K562 (cell line): ENCODE measurements at regions not wholly inside any gene's neighbourhood (a gene's known extent, or its start where the extent isn't known, plus 50 kb on each side); places are given as distances from the start of the nearest gene placed in this dataset.

Experiments used
- ATAC-seq: fragments of 200-7000 bp; cut with Tn5 transposase; 3 replicates; pipeline ENCODE4 v1.9.1; 2020; ENCODE audit warnings: moderate library complexity
- BruUV-seq: library from RNA; stranded (reverse); fragments of 400-500 nt; replicated peaks from 2 replicates; lab custom pipeline; 2021; lab: Mats Ljungman, UMichigan
- CTCF ChIA-PET: fragments of 300-600 bp; formaldehyde crosslinking; extraction: SDS; loops from one replicate; lab custom pipeline; 2021; ENCODE audit warnings: low intra/inter-chr PET ratio; lab: Yijun Ruan, JAX
- POLR2A ChIA-PET: fragments of 300-600, 350-650 bp; sonication (Branson Sonifier 250); formaldehyde crosslinking; extraction: SDS; loops from one replicate; lab custom pipeline; 2021; ENCODE audit warnings: antibody characterized with exemption, inconsistent platforms; lab: Yijun Ruan, JAX
- DNase-seq, 4 experiments: peaks; one replicate each; pipeline versions ENCODE4 v3.0.0 to v3.0.0-alpha.2; 2011 to 2018; ENCODE audit warnings: low spot score in 3 of 4, mixed read lengths in 3 of 4; ENCODE audit errors: extremely low read depth in 1 of 4
- FAIRE-seq: peaks from 2 replicates; lab custom pipeline; 2011; peaks lifted over from hg19 to GRCh38; lab: Jason Lieb, UNC
- H2AFZ ChIP-seq: 2 replicates; pipeline ENCODE4 v1.6.0; 2011; ENCODE audit warnings: low read depth, low read length, control low read depth, inconsistent platforms
- H3K27ac ChIP-seq: fragments of 200-600 bp; 3 replicates; pipeline ENCODE4 v1.8.0; 2011; ENCODE audit warnings: low read depth, mild to moderate bottlenecking, control low read depth, inconsistent platforms, low read length, moderate library complexity, mixed read lengths; ENCODE audit errors: extremely low read depth
- H3K27me3 ChIP-seq, 2 experiments: fragments of 300-600 bp in 1 of 2; 2 replicates in 1 of 2; 3 replicates in 1 of 2; pipeline versions ENCODE4 v1.6.0 to v1.8.0; 2011; ENCODE audit warnings: inconsistent platforms in 2 of 2, low read length in 2 of 2, mild to moderate bottlenecking in 1 of 2, mixed read lengths in 1 of 2, moderate library complexity in 1 of 2; ENCODE audit not compliant: control insufficient read depth in 2 of 2, insufficient read depth in 2 of 2
- H3K36me3 ChIP-seq: fragments of 300-600 bp; 3 replicates; pipeline ENCODE4 v1.8.0; 2011; ENCODE audit warnings: mild to moderate bottlenecking, low read length, inconsistent platforms; ENCODE audit not compliant: control insufficient read depth, insufficient read depth
- H3K4me1 ChIP-seq, 2 experiments: fragments of 200-600 bp in 1 of 2; replicated peaks in 1 of 2; 2 replicates in 1 of 2; 3 replicates in 1 of 2; pipeline versions ENCODE4 v1.5.1 to v1.8.0; 2011; ENCODE audit warnings: inconsistent platforms in 2 of 2, low read length in 2 of 2, mild to moderate bottlenecking in 1 of 2, mixed read lengths in 1 of 2, moderate library complexity in 1 of 2; ENCODE audit not compliant: control insufficient read depth in 2 of 2, insufficient read depth in 2 of 2
- H3K4me2 ChIP-seq: 2 replicates; pipeline ENCODE4 v1.6.1; 2011; ENCODE audit warnings: low read length, control low read depth, inconsistent platforms, mixed read lengths; ENCODE audit not compliant: insufficient read depth
- H3K4me3 ChIP-seq: fragments of 200-600 bp; sonication (generic), shearing (Covaris generic); 2 replicates; pipeline ENCODE4 v1.5.1; 2016; ENCODE audit warnings: control low read depth, inconsistent platforms
- H3K79me2 ChIP-seq: fragments of 200-600 bp; 3 replicates; pipeline ENCODE4 v1.8.0; 2011; ENCODE audit warnings: low read length, inconsistent platforms; ENCODE audit not compliant: control insufficient read depth, insufficient read depth
- H3K9ac ChIP-seq, 2 experiments: 2 replicates each; pipeline versions ENCODE4 v1.6.0 to v1.6.1; 2011; ENCODE audit warnings: low read depth in 2 of 2, low read length in 2 of 2, control low read depth in 1 of 2, inconsistent platforms in 1 of 2, mild to moderate bottlenecking in 1 of 2, mixed read lengths in 1 of 2; ENCODE audit not compliant: insufficient read depth in 1 of 2
- H3K9me1 ChIP-seq: one replicate; pipeline ENCODE4 v1.6.0; 2011; ENCODE audit warnings: inconsistent platforms, mild to moderate bottlenecking, low read length, moderate library complexity; ENCODE audit not compliant: control insufficient read depth, insufficient read depth
- H3K9me3 ChIP-seq: replicated peaks from 2 replicates; pipeline ENCODE4 v1.5.1; 2011; ENCODE audit warnings: low read depth, low read length, inconsistent platforms; ENCODE audit not compliant: control insufficient read depth, insufficient read depth
- H4K20me1 ChIP-seq: replicated peaks from 2 replicates; pipeline ENCODE4 v1.6.1; 2011; ENCODE audit warnings: low read length, inconsistent platforms, mixed read lengths; ENCODE audit not compliant: control insufficient read depth, insufficient read depth
- ASH1L ChIP-seq: fragments of 450-650 bp; IDR thresholded peaks from 2 replicates; pipeline ENCODE4 v1.6.1; 2018; ENCODE audit warnings: borderline replicate concordance, mild to moderate bottlenecking, low read depth; ENCODE audit not compliant: partially characterized antibody
- CBFA2T3 ChIP-seq: fragments of 450-650 bp; IDR thresholded peaks from 2 replicates; pipeline ENCODE4 v1.6.1; 2017
- FOXK2 ChIP-seq, 2 experiments: fragments of 450-650 bp; IDR thresholded peaks in 1 of 2; conservative IDR thresholded peaks in 1 of 2; 2 replicates each; pipeline ENCODE4 v1.6.1; 2016; ENCODE audit warnings: low read depth in 2 of 2, mild to moderate bottlenecking in 1 of 2
- GTF2E2 ChIP-seq: fragments of 200-800 bp; sonication (Bioruptor generic); IDR thresholded peaks from 2 replicates; pipeline ENCODE4 v1.6.1; 2016; ENCODE audit warnings: missing genetic modification characterization, missing compliant biosample characterization
- HDAC6 ChIP-seq: IDR thresholded peaks from 2 replicates; pipeline ENCODE4 v1.6.1; 2012; ENCODE audit warnings: low read depth, mild to moderate bottlenecking, control low read depth, inconsistent platforms, low read length, moderate library complexity
- KLF1 ChIP-seq: fragments of 450-650 bp; IDR thresholded peaks from 2 replicates; pipeline ENCODE4 v1.6.1; 2016; ENCODE audit warnings: missing genetic modification characterization, missing compliant biosample characterization
- RFX7 ChIP-seq: fragments of 250-450 bp; sonication (Bioruptor Pico); IDR thresholded peaks from 2 replicates; pipeline ENCODE4 v1.5.1; 2021; ENCODE audit warnings: mild to moderate bottlenecking
- RUNX1 ChIP-seq: sonication (generic); IDR thresholded peaks from 2 replicates; pipeline ENCODE4 v1.6.1; 2016; ENCODE audit warnings: antibody characterized with exemption, low read depth
- ZBTB8A ChIP-seq: fragments of 450-650 bp; IDR thresholded peaks from 2 replicates; pipeline ENCODE4 v1.6.1; 2018; ENCODE audit warnings: mild to moderate bottlenecking, moderate library complexity; ENCODE audit not compliant: partially characterized antibody
- ZNF239 ChIP-seq: fragments of 250-450 bp; sonication (Bioruptor Pico); IDR thresholded peaks from 2 replicates; pipeline ENCODE4 v1.4.0; 2020; ENCODE audit warnings: mild to moderate bottlenecking
- ZNF696 ChIP-seq: fragments of 250-450 bp; sonication (Bioruptor Pico); conservative IDR thresholded peaks from 2 replicates; pipeline ENCODE4 v1.4.0; 2020; ENCODE audit warnings: mild to moderate bottlenecking, moderate library complexity
- WGBS: fragments of 100-300 bp; shearing (Covaris generic); methylation state at CpG from one replicate; pipeline ENCODE4 v1.1.6; 2016; ENCODE audit warnings: low coverage, mixed read lengths; ENCODE audit not compliant: insufficient coverage; ENCODE audit errors: missing lambda C conversion rate; 5-methylcytosine and 5-hydroxymethylcytosine counted together
- in situ Hi-C: fragments of 300-500 bp; cut with MboI; formaldehyde crosslinking; loops from 4 replicates; pipeline ENCODE4 v1.15.0; 2018; ENCODE audit warnings: inconsistent platforms, mixed read lengths
- intact Hi-C: fragments of 100-400 bp; cut with micrococcal nuclease; formaldehyde crosslinking; loops from 2 replicates; pipeline ENCODE4 v1.14.2; 2022
- TF ChIP-seq, protein P1 (sequence below): sonication (generic); formaldehyde crosslinking; IDR thresholded peaks from 2 replicates; pipeline ENCODE4 v1.8.0; 2022; ENCODE audit warnings: missing genetic modification reagents, mild to moderate bottlenecking, borderline replicate concordance
- TF ChIP-seq, protein P2 (sequence below): fragments of 450-650 bp; IDR thresholded peaks from 2 replicates; pipeline ENCODE4 v1.6.1; 2016; ENCODE audit warnings: mild to moderate bottlenecking

DNA sequence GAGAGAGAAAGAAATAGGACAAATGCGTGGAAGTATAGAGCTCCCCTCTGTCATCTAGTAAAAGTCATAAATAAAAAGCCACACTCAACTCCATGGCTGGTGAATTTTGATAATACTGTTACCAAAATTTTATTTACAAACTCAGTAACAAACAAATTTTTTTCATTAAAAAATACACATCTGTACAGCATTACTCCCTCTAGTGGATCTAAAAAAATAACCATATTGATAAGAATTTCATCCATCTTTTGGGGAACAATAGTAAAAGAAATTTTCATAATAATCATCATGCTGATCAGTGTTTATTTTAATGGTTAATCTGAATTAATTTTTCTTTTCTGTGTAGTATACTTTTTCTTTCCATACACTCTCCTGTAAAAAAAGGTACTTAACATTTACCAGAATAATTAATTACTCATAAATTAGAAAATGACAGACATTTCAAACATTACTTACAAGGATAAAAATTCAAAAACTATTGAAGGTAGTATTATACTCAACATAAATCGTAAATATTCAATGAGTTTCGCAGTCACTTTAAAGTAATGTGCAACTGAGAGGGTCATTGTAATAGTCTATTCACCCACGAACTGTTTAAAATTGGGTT is 173.5 kb upstream of the LSM14A start (continued):
- TF ChIP-seq KLF1 (tag) (no peak), RFX7 (no peak)

DNA sequence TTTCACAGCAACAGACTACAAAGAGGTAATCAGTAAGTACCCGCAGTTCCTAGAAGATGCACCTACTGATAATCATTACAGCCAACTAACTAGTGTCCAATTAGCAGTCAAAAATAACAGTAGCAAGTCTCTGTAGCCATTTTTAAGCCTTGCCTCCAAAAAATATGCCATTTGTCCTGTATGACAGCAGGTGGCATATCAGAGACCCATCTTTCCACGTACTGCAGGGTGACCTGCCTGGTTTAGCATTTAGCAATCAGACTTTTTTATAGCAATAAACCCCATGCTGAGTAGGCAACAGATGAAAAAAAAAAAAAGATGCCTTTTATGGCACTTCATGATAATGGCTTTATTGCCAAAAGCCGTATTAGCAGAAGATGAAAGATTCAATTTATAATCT is 155.3 kb upstream of the LSM14A start:
- TF ChIP-seq ZNF239 (CRISPR knock-in tag) (no peak), FOXK2 (conservative IDR thresholded peaks at IDR 0.05 in 1 of 2, IDR thresholded peaks at IDR 0.05 in 1 of 2; ENCODE audit: low read depth in 2 of 2) (no peak), ZNF696 (no peak), CBFA2T3 (no peak), HDAC6 (no peak), GTF2E2 (no peak), RUNX1 (no peak), ASH1L (no peak), ZBTB8A (no peak)
- TF ChIP-seq, protein P1, sequence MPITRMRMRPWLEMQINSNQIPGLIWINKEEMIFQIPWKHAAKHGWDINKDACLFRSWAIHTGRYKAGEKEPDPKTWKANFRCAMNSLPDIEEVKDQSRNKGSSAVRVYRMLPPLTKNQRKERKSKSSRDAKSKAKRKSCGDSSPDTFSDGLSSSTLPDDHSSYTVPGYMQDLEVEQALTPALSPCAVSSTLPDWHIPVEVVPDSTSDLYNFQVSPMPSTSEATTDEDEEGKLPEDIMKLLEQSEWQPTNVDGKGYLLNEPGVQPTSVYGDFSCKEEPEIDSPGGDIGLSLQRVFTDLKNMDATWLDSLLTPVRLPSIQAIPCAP (CRISPR knock-in tag): no peak
- TF ChIP-seq, protein P2, sequence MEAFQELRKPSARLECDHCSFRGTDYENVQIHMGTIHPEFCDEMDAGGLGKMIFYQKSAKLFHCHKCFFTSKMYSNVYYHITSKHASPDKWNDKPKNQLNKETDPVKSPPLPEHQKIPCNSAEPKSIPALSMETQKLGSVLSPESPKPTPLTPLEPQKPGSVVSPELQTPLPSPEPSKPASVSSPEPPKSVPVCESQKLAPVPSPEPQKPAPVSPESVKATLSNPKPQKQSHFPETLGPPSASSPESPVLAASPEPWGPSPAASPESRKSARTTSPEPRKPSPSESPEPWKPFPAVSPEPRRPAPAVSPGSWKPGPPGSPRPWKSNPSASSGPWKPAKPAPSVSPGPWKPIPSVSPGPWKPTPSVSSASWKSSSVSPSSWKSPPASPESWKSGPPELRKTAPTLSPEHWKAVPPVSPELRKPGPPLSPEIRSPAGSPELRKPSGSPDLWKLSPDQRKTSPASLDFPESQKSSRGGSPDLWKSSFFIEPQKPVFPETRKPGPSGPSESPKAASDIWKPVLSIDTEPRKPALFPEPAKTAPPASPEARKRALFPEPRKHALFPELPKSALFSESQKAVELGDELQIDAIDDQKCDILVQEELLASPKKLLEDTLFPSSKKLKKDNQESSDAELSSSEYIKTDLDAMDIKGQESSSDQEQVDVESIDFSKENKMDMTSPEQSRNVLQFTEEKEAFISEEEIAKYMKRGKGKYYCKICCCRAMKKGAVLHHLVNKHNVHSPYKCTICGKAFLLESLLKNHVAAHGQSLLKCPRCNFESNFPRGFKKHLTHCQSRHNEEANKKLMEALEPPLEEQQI: no peak
- no peaks in the 10 kb centered on the region for H3K9me3 ChIP-seq
- H3K27ac ChIP-seq: no peak overlapping the region
- H4K20me1 ChIP-seq: no peaks in the 10 kb centered on the region
- no peaks in the 10 kb centered on the region for H3K79me2 ChIP-seq
- FAIRE-seq: no peak
- ATAC-seq: no peak
- 3% methylated on average over 3 of the region's 3 CpGs for WGBS
- no peak overlapping the region for H3K4me3 ChIP-seq
- CTCF ChIA-PET: interaction anchor here (0.6 kb wide), 3 partner anchors 114 to 539 kb away, joined by 3 to 4 read pairs (median 4); no protein-coding TSS in a partner anchor
- H3K9ac ChIP-seq: no peak overlapping the region
- no peaks in the 10 kb centered on the region for H3K4me1 ChIP-seq
- intact Hi-C loops (no loop called here), in situ Hi-C loops (no loop called here)
- H3K4me2 ChIP-seq: no peak overlapping the region
- H3K36me3 ChIP-seq: no peaks in the 10 kb centered on the region
- no peak for DNase-seq
- H3K27me3 ChIP-seq: peaks cover 3 to 4% of the 10 kb centered on the region in 2 experiments; a peak in 2 of 5 replicates
- H3K9me1 ChIP-seq: no peaks in the 10 kb centered on the region
- H2AFZ ChIP-seq: no peak overlapping the region
- POLR2A ChIA-PET: no interaction called here
- BruUV-seq: no TSS peak
